Limb (tissue), 2 donors: ENCODE measurements at regions not wholly inside any gene's neighbourhood (a gene's known extent, or its start where the extent isn't known, plus 50 kb on each side); places are given as distances from the start of the nearest gene placed in this dataset.
"Not testable (repeated sequence)": the region's sequence is repeated elsewhere in the genome, so short reads cannot be mapped to it uniquely, and the experiment has no call there.

Experiments
- DNase-seq, 2 donors: peaks; one replicate each; pipeline ENCODE4 v3.0.0-alpha.2; 2016; ENCODE audit errors: extremely low spot score in 2 of 2

DNA sequence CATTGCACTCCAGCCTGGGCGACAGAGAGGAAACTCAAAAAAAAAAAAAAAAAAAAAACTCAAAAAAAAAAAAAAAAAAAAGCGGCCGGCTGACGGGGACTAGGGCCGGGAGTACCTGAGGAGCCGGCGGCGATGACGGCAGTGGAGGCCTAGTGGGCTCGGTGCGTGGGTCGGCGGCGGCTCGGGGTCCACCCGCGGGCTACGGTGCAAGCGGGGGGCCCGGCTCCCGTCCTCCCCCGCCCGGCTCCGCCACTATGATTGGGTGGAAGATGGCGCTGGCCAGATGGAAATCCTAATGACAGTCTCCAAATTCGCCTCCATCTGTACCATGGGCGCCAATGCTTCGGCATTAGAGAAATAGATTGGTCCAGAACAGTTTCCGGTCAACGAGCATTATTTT, 190.7 kb downstream of the TGIF2LX start:
- DNase-seq, result not testable (repeated sequence)

DNA sequence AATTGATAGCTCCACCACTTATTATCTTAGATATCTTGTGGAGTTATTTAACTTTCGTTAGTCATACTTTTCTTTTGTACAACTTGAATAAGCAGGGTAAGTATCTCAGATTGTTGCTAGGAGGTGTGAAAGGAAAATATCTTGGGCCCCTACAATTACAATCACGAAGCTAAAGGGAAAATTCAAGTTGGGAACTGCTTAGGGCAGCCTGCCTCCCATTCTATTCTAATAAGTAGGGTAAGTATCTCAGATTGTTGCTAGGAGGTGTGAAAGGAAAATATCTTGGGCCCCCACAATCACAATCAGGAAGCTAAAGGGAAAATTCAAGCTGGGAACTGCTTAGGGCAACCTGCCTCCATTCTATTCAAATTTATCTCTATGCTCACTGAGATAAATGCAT, 213.2 kb downstream of the TGIF2LX start:
- not testable (repeated sequence) for DNase-seq

DNA sequence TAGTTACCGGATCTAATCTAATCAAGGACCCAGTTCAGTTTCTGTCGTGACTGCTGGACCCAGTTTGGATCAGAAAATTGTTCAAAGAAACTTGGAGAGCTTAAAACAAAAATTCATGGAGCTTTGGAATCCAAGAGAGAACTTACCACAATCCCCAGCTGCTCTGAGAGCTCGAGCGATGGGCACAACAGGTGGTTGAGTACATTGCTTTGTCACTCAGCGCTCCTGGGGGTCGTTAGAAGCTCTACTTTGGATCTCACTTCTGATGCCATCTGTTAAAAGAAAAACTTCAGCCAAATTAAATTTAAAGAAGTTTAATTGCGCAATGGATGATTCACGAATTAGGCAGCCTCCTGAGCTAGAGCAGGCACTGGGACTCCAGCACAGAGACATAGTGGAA, 257.3 kb downstream of the TGIF2LX start:
- peak; percentile 6 to 12 for DNase-seq

DNA sequence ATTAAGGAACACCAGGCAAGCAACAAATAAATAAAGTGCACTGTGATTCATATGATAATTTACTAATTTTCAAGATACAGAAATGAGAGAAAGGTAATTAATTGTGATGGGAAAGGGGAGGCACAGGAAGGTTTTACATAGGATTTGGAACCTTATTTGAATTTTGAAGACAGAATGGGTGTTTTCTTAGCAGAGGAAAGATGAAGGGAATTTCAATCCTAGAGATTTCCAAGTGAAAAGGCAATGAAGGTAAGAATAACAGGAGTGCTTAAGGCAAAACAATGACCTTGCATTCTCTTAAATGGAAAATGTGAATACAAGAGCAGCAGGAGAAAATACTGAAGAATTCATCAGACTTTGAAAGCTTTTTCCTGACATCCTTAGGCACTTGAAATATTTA, 267.3 kb downstream of the TGIF2LX start:
- not testable (repeated sequence) for DNase-seq

DNA sequence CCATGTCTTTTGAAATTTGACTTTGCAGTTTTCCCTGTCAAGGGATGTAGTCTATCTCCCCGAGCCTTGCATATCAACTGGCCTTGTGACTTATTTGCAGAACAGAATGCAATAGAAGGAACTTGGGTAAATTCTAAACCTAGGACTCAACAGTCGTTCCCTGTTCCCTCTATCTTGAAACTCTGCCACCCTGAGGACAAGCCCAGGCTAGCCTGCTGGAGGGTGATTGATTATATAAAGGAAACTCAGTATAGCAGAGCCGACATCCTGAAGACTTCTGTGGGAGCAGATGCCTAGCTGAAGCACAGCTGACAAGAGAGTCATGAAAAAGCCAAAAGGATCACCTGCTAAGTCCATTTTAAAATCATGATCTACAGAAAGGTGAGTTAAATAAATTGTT, 285.1 kb downstream of the TGIF2LX start:
- not testable (repeated sequence) for DNase-seq

DNA sequence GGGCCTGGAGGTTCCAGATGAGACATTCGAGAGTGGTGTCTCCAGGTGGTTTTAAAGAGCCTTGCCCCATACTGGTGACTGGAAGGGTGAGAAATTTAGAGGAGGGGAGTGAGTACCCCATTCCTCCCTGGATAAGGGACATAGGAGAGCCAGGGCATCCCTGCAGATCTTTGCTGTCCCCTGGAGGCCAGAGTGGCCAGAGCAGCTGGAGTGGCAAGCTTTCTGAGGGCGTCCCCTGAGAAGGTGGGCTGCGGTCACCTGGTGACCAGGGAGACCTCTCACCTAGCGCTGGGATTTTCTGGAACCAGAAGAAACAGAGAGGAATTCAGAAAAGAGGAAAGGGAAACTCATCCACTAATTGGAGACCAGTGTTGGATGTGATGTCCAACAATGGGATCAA, 300.9 kb downstream of the TGIF2LX start:
- DNase-seq, result not testable (repeated sequence)

DNA sequence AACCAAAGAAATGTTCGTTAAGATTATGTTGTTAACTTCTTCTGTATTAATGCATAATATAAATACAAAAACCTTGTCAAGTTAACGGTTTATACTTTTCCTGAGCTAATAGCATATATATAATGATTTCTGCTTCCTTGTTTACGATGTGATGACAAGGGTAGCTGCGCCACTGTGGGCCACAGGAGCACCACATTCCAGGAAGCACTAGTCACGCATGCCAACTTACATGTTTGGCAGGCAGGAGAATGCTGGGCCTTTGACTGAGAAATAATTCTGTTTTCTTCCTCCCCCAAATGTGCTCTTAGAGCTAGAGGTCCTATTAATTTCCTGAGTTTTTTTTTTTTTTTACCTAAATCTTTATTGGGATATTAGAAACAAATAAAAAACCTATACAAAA, 349.9 kb downstream of the TGIF2LX start:
- DNase-seq, result not testable (repeated sequence)
